ENCODE measurements at regions not wholly inside any gene's neighbourhood (a gene's known extent, or its start where the extent isn't known, plus 50 kb on each side); places are given as distances from the start of the nearest gene placed in this dataset.
"Not testable (repeated sequence)": the region's sequence is repeated elsewhere in the genome, so short reads cannot be mapped to it uniquely, and the experiment has no call there.

GRCh38 chr7:13802651-13803050 is 186.8 kb downstream of the ETV1 start:
- no peak for TF ChIP-seq CTCF (conservative IDR thresholded peaks at IDR 0.05)
- no peak for TF ChIP-seq EZH2 (IDR thresholded peaks at IDR 0.05; ENCODE audit: low read depth)
- intact Hi-C loops (cut with micrococcal nuclease; ENCODE audit: unreplicated experiment) = no loop called here
- POLR2A ChIA-PET (ENCODE audit: unreplicated experiment) = no interaction called here

GRCh38 chr7:13803134-13803533 is 186.3 kb downstream of the ETV1 start:
- POLR2A ChIA-PET (ENCODE audit: unreplicated experiment) = no interaction called here
- H3K4me3 ChIP-seq = no peak overlapping the region
- no peaks in the 10 kb centered on the region for H3F3A ChIP-seq (ENCODE audit: insufficient read depth, low read depth)
- no peaks in the 10 kb centered on the region for H3K79me2 ChIP-seq (ENCODE audit: low read depth)
- no peaks in the 10 kb centered on the region for H3K9me2 ChIP-seq (ENCODE audit: insufficient read depth)
- H4K20me1 ChIP-seq (ENCODE audit: insufficient read depth) = no peaks in the 10 kb centered on the region
- BruUV-seq (replicated peaks) = no TSS peak
- no peaks in the 10 kb centered on the region for H3K27me3 ChIP-seq (ENCODE audit: insufficient read depth, low read depth)
- H3K27ac ChIP-seq = no peak overlapping the region
- H3K4me2 ChIP-seq = no peak overlapping the region
- no peaks in the 10 kb centered on the region for H3K4me1 ChIP-seq (replicated peaks; ENCODE audit: insufficient read depth)
- TF ChIP-seq CTCF (conservative IDR thresholded peaks at IDR 0.05) (no peak), EZH2 (IDR thresholded peaks at IDR 0.05; ENCODE audit: low read depth) (no peak)
- H2AFZ ChIP-seq = no peak overlapping the region
- no peaks in the 10 kb centered on the region for H3K36me3 ChIP-seq (ENCODE audit: low read depth)
- intact Hi-C loops (cut with micrococcal nuclease; ENCODE audit: unreplicated experiment) = no loop called here
- DNase-seq = no peak
- H3K9me3 ChIP-seq (ENCODE audit: insufficient read depth, low read depth) = 0 out of 2 replicates have a peak, but pooled peaks cover 4% of the 10 kb centered on the region
- CTCF ChIA-PET = no interaction called here

More at GRCh38 chr7:13802651-13803050, 186.8 kb downstream of the ETV1 start:
- Histone ChIP-seq H3K27ac (no peak overlapping the region), H3K4me2 (no peak overlapping the region), H2AFZ (no peak overlapping the region), H3K4me3 (no peak overlapping the region), H3K27me3 (ENCODE audit: insufficient read depth, low read depth) (no peaks in the 10 kb centered on the region), H3K9me2 (ENCODE audit: insufficient read depth) (no peaks in the 10 kb centered on the region), H3K36me3 (ENCODE audit: low read depth) (no peaks in the 10 kb centered on the region), H4K20me1 (ENCODE audit: insufficient read depth) (no peaks in the 10 kb centered on the region), H3K4me1 (replicated peaks; ENCODE audit: insufficient read depth) (no peaks in the 10 kb centered on the region), H3K9me3 (ENCODE audit: insufficient read depth, low read depth) (0 out of 2 replicates have a peak, but pooled peaks cover 4% of the 10 kb centered on the region), H3F3A (ENCODE audit: insufficient read depth, low read depth) (no peaks in the 10 kb centered on the region), H3K79me2 (ENCODE audit: low read depth) (no peaks in the 10 kb centered on the region)
- CTCF ChIA-PET = no interaction called here
- BruUV-seq (replicated peaks) = no TSS peak
- no peak for DNase-seq

DNA sequence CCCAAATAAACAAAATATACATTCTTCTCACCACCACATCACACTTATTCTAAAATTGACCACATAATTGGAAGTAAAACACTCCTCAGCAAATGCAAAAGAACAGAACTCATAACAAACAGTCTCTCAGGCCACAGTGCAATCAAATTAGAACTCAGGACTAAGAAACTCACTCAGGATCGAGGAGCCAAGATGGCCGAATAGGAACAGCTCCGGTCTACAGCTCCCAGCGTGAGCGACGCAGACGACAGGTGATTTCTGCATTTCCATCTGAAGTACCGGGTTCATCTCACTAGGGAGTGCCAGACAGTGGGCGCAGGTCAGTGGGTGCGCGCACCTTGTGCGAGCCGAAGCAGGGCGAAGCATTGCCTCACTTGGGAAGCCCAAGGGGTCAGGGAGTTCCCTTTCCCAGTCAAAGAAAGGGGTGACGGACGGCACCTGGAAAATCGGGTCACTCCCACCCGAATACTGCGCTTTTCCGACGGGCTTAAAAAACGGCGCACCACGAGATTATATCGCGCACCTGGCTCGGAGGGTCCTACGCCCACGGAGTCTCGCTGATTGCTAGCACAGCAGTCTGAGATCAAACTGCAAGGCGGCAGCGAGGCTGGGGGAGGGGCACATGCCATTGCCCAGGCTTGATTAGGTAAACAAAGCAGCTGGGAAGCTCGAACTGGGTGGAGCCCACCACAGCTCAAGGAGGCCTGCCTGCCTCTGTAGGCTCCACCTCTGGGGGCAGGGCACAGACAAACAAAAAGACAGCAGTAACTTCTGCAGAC is 183.2 kb downstream of the ETV1 start:
- intact Hi-C loops (cut with micrococcal nuclease; ENCODE audit: unreplicated experiment); BruUV-seq (replicated peaks); H3K36me3 ChIP-seq (ENCODE audit: low read depth); H3K4me1 ChIP-seq (replicated peaks; ENCODE audit: insufficient read depth); H3K9me2 ChIP-seq (ENCODE audit: insufficient read depth); H3K4me3 ChIP-seq; H3K79me2 ChIP-seq (ENCODE audit: low read depth); H3K9me3 ChIP-seq (ENCODE audit: insufficient read depth, low read depth); H4K20me1 ChIP-seq (ENCODE audit: insufficient read depth); H3K27me3 ChIP-seq (ENCODE audit: insufficient read depth, low read depth); H3F3A ChIP-seq (ENCODE audit: insufficient read depth, low read depth); H3K4me2 ChIP-seq; CTCF ChIA-PET; H2AFZ ChIP-seq; DNase-seq; H3K27ac ChIP-seq: not testable (repeated sequence)
- POLR2A ChIA-PET (ENCODE audit: unreplicated experiment) = interaction anchor here (0.7 kb wide), 1 partner anchor 12 kb away, joined by 11 read pairs; no protein-coding TSS in a partner anchor

DNA sequence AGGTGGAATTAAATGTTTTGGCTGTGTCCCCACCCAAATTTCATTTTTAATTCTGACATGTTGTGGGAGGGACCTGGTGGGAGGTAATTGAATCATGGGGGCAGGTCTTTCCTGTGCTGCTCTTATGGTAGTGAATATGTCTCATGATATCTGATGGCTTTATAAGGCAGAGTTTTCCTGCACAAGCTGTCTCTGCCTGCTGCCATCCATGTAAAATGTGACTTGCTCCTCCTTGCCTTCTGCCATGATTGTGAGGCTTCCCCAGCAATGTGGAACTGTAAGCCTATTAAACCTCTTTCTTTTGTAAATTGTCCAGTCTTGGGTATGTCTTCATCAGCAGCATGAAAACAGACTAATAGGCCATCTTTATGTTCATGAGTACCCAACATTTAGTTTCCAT is 172.2 kb downstream of the ETV1 start:
- POLR2A ChIA-PET (ENCODE audit: unreplicated experiment); CTCF ChIA-PET: not testable (repeated sequence)

More for the DNA sequence above, 172.2 kb downstream of the ETV1 start:
- H3K36me3 ChIP-seq (ENCODE audit: low read depth); H3K27ac ChIP-seq; intact Hi-C loops (cut with micrococcal nuclease; ENCODE audit: unreplicated experiment); H3K4me2 ChIP-seq; H3K27me3 ChIP-seq (ENCODE audit: insufficient read depth, low read depth); H3K9me2 ChIP-seq (ENCODE audit: insufficient read depth); H3F3A ChIP-seq (ENCODE audit: insufficient read depth, low read depth); H4K20me1 ChIP-seq (ENCODE audit: insufficient read depth); DNase-seq; H3K79me2 ChIP-seq (ENCODE audit: low read depth); H3K4me3 ChIP-seq; BruUV-seq (replicated peaks); H2AFZ ChIP-seq; H3K4me1 ChIP-seq (replicated peaks; ENCODE audit: insufficient read depth); H3K9me3 ChIP-seq (ENCODE audit: insufficient read depth, low read depth): not testable (repeated sequence)

Measured in PC-9 (cell line).